ENCODE measurements at regions not wholly inside any gene's neighbourhood (a gene's known extent, or its start where the extent isn't known, plus 50 kb on each side); places are given as distances from the start of the nearest gene placed in this dataset.

DNA sequence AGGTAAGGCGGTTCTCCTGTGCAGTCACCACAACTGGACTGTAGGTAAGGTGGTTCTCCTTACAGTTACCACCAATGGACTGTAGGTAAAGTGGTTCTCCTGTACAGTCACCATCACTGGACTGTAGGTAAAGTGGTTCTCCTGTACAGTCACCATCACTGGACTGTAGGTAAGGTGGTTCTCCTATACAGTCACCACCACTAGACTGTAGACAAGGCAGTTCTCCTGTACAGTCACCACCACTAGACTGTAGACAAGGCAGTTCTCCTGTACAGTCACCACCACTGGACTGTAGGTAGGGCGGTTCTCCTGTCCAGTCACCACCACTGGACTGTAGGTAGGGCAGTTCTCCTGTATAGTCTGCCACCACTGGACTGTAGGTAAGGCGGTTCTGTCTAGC lies 212.3 kb downstream of the TFAP2A start:
- no peak for TF ChIP-seq POLR2A (IDR thresholded peaks at IDR 0.05)
- TF ChIP-seq, protein P1, sequence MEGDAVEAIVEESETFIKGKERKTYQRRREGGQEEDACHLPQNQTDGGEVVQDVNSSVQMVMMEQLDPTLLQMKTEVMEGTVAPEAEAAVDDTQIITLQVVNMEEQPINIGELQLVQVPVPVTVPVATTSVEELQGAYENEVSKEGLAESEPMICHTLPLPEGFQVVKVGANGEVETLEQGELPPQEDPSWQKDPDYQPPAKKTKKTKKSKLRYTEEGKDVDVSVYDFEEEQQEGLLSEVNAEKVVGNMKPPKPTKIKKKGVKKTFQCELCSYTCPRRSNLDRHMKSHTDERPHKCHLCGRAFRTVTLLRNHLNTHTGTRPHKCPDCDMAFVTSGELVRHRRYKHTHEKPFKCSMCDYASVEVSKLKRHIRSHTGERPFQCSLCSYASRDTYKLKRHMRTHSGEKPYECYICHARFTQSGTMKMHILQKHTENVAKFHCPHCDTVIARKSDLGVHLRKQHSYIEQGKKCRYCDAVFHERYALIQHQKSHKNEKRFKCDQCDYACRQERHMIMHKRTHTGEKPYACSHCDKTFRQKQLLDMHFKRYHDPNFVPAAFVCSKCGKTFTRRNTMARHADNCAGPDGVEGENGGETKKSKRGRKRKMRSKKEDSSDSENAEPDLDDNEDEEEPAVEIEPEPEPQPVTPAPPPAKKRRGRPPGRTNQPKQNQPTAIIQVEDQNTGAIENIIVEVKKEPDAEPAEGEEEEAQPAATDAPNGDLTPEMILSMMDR (IDR thresholded peaks at IDR 0.05 in 4 of 5, conservative IDR thresholded peaks at IDR 0.05 in 1 of 5), result no peak

Data from gastrocnemius medialis (tissue), 4 donors.